Effector CD4-positive, alpha-beta T cell (primary cell): ENCODE measurements at regions not wholly inside any gene's neighbourhood (a gene's known extent, or its start where the extent isn't known, plus 50 kb on each side); places are given as distances from the start of the nearest gene placed in this dataset.
A peak's percentile ranks its signal among the peaks of the same experiment; 100 is the strongest.

Experiments used
- DNase-seq: peaks from one replicate; pipeline ENCODE4 v3.0.0-alpha.2; 2020

- peak; percentile 54 for DNase-seq
Measured at GRCh38 chrX:40175511-40176350, 78.0 kb upstream of the BCOR start.

GRCh38 chrX:40174854-40175510 lies 77.2 kb upstream of the BCOR start:
- no peak for DNase-seq

GRCh38 chrX:40174001-40174853 lies 76.5 kb upstream of the BCOR start:
- DNase-seq, result peak; percentile 26

DNA sequence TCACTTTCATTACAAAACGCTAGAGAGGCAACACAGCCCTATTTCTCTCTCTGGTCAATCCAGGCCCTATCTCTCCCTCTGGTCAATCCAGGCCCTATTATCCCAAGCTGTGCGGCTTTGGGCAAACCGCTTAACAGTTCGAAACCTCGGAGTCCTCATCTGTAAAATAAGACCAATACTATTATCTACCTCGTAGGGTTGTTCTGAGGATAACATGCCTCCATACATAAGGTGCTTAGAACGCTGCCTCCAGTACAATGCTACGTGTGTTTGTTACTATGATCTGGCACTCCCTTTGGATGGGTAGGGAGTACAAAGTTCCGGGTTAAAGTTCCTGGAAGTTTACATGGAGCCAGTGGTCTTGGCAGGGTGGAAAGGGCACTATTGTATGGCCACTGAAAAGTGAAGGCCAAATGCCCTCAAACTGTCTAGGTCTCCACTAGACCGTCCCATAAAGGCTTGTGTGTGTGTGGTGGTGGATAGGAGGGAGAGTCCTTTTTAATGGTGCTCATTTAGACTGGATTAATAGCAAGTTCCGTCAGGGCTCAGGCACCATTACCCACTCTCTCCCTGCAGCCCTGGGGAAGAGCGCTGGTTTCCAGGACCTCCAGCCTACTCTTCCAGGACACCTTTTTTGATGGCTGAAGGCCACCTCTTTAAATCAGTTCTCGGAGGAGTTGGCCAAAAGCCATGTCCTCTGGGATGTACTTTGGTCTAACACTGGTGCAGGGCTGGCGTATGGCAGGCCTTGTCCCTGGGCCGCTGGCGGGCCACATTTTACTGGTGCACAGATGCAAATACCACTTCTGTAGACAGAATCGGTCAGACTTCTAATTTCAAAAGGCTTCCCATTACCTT lies 75.6 kb upstream of the BCOR start:
- DNase-seq, result no peak

DNA sequence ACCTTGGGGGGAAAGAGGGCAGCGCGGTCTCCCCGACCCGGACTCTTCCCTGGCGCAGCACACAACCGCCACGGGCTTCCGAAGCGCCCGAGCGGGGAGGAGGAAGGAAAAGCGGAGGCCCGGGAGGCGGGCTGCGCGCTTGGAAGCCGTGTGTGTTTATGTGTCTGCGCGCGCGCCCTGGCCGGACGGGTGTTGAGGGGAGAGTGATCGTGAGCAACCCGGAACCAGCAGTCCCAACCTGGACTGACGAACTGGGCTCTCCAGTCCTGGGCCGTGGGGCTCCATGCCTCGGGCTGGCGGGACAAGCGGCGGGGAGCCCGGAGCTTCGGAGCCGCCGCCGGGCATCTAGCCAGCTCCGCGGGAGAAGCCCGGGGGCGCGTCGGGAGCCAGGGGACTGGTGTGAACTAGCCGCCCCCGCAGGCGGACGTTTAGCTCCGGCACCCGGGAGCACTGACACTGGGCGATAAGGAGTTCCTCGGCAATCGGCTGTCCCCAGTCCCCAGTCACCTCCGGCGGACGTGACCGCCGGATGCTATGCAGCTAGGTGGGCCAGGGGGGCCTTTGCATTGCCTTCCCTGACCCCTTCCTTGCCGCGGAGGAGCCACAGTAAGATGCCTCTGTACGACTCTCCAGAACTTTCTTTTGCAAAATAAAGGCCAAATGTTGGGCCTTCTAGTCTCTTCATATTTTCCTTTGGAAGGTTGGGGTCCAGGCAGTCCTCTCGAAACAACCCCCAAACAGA lies 74.8 kb upstream of the BCOR start:
- DNase-seq, result no peak

DNA sequence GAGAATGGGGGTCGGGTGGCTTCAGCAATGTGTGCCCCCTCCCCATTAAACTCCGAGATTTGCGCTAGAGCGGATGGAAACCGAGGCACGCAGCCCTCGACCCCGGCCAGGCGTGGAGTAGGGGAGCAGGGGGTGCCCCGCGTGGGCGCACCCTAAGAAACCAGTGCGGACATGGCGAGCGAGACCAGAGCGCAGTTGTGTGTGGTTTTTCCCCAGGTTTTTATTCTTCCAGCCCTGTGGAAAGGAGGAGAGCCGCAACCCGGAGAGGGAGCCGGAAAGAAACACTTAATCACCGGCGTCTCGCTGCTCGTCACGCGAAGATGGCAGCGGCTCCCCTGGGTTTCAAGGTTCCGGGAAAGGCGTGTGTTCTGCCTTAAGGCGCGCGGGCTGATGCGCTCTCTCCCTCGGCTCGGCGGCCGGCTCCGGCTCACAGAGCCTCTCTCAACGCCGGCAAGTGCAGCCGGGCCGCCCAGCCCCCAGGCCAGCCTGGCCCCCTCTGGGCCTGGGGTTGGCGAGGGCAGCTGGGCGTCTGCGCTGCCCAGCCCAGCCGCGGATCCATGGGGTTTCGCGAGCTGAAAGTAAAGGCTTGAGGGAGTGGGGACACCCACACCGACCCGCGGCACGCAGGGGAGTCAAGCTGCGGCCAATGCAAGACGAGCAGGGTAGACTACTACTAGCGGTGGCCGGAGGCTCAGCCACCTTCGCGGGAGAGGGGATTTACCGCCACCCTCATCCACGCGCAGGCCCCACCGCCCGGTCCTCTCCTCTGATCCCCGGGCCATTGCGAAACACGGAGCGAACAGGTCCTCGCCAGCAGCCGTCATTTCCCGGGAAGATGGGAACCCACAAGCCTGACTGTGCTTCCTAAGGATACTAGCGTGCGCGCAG lies 74.0 kb upstream of the BCOR start:
- DNase-seq, result peak; percentile 35

GRCh38 chrX:40170830-40171512 lies 73.2 kb upstream of the BCOR start:
- DNase-seq, result no peak

DNA sequence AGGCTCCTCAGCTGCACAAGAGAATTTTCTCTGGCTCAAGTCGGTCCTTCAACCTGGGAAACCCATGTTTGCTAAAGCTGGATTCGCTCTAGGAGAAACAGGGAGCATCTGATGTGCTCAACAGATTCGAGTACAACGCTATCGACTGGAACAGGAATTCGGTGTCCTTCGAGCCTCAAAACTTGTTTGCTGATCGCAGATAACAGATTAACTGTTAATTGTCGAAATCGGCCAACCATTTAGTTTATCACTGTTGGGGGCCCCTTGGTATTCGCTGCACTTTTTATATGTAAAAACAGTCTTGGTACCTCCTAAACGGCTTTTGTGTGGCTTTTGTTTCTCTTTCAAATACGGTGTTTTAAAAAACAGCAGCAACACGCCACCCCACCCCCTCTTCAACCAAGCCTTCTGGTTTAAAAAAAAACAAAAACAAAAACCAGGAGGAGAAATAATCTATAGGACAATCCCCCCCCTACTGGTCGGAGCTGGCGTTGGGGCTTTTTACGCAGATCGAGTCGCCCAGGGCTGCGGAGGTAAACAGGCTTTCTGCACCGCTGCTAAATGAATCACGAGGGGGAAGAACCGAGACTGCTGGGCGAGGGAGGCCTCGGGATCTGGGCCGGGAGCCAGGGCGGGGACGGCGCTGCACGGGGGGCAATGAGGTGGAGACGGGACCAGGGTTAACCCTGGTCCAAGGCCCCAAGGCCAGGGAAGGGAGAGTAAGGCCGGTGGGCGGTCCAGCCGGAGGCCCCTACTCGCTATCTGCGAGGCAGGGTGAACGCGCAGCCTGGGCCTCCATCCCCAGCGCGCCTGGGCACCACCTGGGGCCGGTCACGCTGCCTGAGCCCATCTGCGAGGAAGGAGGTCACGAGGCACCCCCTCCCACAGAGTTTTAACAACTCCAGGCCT lies 71.7 kb upstream of the BCOR start:
- peak; percentile 67 for DNase-seq

GRCh38 chrX:40168480-40169011 lies 70.8 kb upstream of the BCOR start:
- no peak for DNase-seq

GRCh38 chrX:40167850-40168479 lies 70.2 kb upstream of the BCOR start:
- DNase-seq, result no peak

- no peak for DNase-seq
Measured at GRCh38 chrX:40167233-40167849, 69.6 kb upstream of the BCOR start.

DNA sequence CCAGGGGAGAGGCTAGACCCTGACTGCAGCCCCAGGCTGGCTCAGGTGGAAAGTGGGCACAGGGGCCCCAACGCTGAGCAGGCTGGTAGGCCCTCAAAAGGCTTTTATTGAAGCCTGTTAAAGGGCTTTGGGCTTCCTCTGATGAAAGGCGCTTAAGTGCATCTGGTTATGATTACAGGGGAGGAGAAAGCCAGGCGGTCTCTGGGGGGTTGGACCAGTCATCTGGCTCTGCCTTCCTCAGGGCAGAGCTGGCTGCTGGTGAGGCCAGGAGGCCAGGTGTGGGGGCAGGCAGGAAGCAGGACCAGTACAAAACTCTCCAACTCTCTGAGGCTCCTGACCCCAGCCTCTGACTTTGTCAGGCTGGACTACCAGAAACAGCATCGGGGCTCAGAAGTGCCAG lies 68.8 kb upstream of the BCOR start:
- no peak for DNase-seq

- no peak for DNase-seq
Measured at GRCh38 chrX:40165861-40166260, 68.1 kb upstream of the BCOR start.

DNA sequence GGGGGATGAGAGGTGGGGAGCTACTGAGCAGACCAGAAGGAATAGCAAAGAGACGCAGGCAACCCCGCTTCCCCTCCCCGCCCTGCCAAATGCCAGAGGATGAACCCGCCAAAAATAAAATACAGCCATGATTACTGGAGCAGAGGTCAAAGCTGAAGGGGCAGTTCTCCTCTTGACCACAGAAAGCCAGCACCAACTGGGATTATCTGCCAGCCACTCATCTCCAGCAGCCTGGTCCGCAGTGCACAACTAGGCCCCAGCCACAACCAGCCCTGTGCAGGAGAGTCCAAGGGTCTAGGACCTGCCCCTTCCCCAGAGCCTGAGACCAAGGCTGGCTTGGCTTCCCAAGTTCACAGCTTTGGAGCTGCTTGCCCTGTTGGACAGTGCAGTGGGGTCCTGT lies 67.4 kb upstream of the BCOR start:
- no peak for DNase-seq

DNA sequence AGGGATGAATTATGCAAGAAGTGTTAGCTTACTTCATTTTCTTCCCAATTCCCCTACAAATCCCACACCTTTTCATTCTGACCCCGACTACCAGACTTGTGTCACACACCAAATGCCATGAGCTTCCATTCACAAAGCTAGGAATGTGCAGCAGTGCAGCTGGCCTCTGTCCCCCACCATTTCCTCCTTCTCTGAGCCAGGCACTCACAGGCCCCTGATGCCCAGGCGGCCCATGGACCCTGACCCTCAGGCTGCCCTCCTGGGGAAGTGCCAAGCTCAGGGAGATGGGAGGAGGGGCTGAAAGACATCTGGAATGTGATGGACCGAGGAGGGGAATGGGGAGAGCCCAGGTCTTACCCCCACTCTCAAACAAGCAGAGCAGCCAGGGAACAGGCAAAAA lies 67.0 kb upstream of the BCOR start:
- no peak for DNase-seq

DNA sequence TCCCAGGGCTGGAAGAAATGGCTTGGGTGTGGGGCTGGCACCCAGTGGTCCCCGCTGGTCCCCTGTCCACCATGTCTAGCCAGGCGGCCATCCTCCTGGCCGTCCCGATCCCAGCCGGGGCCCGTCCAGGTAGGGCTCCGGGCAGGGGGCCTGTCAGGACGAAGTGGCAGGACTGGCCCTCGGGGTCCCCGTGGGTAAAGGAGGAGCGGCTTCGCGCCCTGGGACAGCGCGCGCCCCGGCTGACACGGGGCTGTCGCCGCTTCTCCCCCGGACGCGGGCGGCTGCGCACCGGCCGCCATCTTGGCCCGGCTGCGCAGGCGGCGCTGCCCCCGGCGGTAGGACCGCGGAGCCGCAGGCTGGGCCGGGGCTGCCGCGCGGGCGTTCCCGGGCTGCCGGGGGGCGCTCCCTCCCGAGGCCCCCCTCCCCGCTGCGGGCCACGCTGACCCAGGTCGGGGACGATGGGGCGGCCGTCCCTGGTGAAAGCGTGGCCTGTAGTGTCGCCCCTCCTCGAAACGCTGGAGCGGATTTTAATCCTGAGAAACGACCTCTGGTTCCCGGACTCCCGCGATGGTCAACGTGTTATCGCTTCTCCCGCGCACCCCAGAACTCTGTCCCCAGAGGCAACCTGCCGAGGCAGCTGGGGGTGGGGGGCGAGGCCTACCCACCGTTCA lies 60.4 kb upstream of the BCOR start:
- DNase-seq, result no peak
